ENCODE measurements at regions not wholly inside any gene's neighbourhood (a gene's known extent, or its start where the extent isn't known, plus 50 kb on each side); places are given as distances from the start of the nearest gene placed in this dataset.

- WGBS, 3 donors, result 67 to 76% (median 68%) methylated on average over 2 of the region's 2 CpGs
- DNase-seq, result no peak
- H3K4me1 ChIP-seq, result no peaks in the 10 kb centered on the region
Observed at GRCh38 chr5:99866740-99867139, 668.4 kb upstream of the FAM174A start.

DNA sequence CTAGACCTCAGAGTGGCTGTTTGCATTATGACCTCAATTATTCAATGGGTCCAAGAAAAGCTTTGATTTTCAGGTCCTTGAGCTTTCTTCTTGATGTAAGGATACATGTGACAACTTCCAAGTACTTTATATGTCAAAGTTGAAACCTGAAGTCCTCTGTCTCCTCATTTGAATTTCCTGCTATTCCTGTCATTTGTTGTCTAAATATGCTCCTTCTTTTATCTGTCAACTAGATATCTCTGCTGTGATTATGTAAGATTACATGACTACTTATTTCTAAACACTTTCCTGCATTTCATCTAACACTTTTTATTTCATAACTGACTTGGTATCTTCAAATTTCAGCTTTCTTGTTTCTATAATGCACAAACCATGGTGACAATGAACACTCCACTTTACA lies 670.0 kb upstream of the FAM174A start:
- intact Hi-C loops (cut with DNase I), result no loop called here
- no peak for DNase-seq

More at GRCh38 chr5:99866740-99867139, 668.4 kb upstream of the FAM174A start:
- Histone ChIP-seq H3K4me3 (no peak overlapping the region), H3K27ac (no peak overlapping the region), H3K36me3 (ENCODE audit: insufficient read depth in 1 of 2, low read depth in 1 of 2) (no peaks in the 10 kb centered on the region), H3K9me3 (no peaks in the 10 kb centered on the region), H3K27me3 (ENCODE audit: insufficient read depth in 3 of 3, low read length in 2 of 3) (no peaks in the 10 kb centered on the region)
- no peak for ATAC-seq
- intact Hi-C loops (cut with DNase I), result no loop called here
- TF ChIP-seq, protein P1, sequence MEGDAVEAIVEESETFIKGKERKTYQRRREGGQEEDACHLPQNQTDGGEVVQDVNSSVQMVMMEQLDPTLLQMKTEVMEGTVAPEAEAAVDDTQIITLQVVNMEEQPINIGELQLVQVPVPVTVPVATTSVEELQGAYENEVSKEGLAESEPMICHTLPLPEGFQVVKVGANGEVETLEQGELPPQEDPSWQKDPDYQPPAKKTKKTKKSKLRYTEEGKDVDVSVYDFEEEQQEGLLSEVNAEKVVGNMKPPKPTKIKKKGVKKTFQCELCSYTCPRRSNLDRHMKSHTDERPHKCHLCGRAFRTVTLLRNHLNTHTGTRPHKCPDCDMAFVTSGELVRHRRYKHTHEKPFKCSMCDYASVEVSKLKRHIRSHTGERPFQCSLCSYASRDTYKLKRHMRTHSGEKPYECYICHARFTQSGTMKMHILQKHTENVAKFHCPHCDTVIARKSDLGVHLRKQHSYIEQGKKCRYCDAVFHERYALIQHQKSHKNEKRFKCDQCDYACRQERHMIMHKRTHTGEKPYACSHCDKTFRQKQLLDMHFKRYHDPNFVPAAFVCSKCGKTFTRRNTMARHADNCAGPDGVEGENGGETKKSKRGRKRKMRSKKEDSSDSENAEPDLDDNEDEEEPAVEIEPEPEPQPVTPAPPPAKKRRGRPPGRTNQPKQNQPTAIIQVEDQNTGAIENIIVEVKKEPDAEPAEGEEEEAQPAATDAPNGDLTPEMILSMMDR (IDR thresholded peaks at IDR 0.05), result no peak

DNA sequence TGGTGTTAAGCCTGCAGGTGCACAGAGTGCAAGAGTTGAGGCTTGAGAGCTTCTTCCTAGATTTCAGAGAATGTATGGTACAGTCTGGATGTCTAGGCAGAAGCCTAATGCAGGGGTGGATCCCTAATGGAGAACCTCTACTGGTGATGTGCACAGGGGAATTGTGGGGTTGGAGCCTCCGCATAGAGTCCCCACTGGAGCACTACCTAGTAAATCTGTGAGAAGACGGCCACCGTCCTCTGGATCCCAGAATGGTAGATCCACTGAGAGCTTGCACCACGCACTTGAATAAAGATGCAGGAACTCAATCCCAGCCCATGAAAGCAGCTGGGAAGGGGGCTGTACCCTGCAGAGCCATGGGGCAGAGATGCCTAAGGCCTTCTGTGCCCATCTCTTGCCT lies 699.4 kb upstream of the FAM174A start:
- H3K27me3 ChIP-seq (ENCODE audit: insufficient read depth in 3 of 3, low read length in 2 of 3), result no peaks in the 10 kb centered on the region
- no peaks in the 10 kb centered on the region for H3K36me3 ChIP-seq (ENCODE audit: insufficient read depth in 1 of 2, low read depth in 1 of 2)
- DNase-seq (no peak), ATAC-seq (no peak)
- intact Hi-C loops (cut with DNase I), result no loop called here
- TF ChIP-seq, protein P1 (IDR thresholded peaks at IDR 0.05), result no peak
- H3K4me3 ChIP-seq, result no peak overlapping the region
- H3K27ac ChIP-seq, result no peak overlapping the region
- 95 to 96% (median 96%) methylated on average over 4 of the region's 4 CpGs for WGBS, 3 donors
- no peaks in the 10 kb centered on the region for H3K9me3 ChIP-seq
- H3K4me1 ChIP-seq, result no peaks in the 10 kb centered on the region

More for the DNA sequence above, 670.0 kb upstream of the FAM174A start:
- Histone ChIP-seq H3K4me3 (no peak overlapping the region), H3K4me1 (no peaks in the 10 kb centered on the region), H3K36me3 (ENCODE audit: insufficient read depth in 1 of 2, low read depth in 1 of 2) (no peaks in the 10 kb centered on the region), H3K27me3 (ENCODE audit: insufficient read depth in 3 of 3, low read length in 2 of 3) (no peaks in the 10 kb centered on the region), H3K27ac (no peak overlapping the region), H3K9me3 (no peaks in the 10 kb centered on the region)
- ATAC-seq, result no peak
- TF ChIP-seq, protein P1 (IDR thresholded peaks at IDR 0.05), result no peak

DNA sequence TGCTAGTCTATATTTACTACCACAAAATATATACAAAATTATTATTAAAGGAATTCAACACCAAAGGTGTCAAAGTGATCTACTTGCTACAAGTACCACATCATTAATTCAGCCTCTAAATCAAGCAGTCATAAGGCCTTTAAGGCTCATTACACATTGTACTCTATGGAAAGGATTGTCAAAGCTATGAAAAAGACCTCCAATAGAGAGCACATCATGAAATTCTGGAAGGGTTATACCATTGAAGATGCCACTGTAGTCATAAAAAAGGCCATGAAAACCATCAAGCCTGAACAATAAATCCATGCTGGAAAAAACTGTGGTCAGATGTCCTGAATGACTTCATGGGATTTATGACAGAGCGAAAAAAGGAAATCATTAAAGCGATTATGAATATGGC lies 708.0 kb upstream of the FAM174A start:
- no peak for ATAC-seq

DNA sequence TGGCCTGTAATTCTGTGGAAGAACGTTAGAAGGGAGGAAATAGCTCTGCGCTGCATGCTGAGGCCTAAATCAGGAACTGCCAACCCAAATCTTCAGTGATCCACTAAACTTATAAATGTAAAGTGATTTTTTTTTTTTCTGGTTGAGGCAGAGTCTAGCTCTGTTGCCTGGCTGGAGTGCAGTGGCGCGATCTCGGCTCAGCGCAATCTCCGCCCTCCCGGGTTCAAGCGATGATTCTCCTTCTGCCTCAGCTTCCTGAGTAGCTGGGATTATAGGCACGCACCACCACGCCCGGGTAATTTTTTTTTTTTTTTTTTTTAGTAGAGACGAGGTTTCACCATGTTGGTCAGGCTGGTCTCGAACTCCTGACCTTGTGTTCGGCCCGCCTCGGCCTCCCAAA lies 717.4 kb upstream of the FAM174A start:
- TF ChIP-seq, protein P1 (IDR thresholded peaks at IDR 0.05), result no peak
- intact Hi-C loops (cut with DNase I), result no loop called here
- Histone ChIP-seq H3K27me3 (ENCODE audit: insufficient read depth in 3 of 3, low read length in 2 of 3) (no peaks in the 10 kb centered on the region), H3K9me3 (no peaks in the 10 kb centered on the region), H3K27ac (no peak overlapping the region), H3K4me3 (no peak overlapping the region), H3K36me3 (ENCODE audit: insufficient read depth in 1 of 2, low read depth in 1 of 2) (no peaks in the 10 kb centered on the region), H3K4me1 (no peaks in the 10 kb centered on the region)
- DNase-seq, result peak in 1 of 2 donors; percentile 28
- WGBS, 3 donors, result 92 to 95% (median 92%) methylated on average over 16 to 17 of the region's 17 CpGs
- ATAC-seq, result no peak

More for the DNA sequence above, 708.0 kb upstream of the FAM174A start:
- no peaks in the 10 kb centered on the region for H3K27me3 ChIP-seq (ENCODE audit: insufficient read depth in 3 of 3, low read length in 2 of 3)
- TF ChIP-seq, protein P1 (IDR thresholded peaks at IDR 0.05), result no peak
- intact Hi-C loops (cut with DNase I), result no loop called here
- H3K4me1 ChIP-seq, result no peaks in the 10 kb centered on the region
- H3K9me3 ChIP-seq, result no peaks in the 10 kb centered on the region
- no peaks in the 10 kb centered on the region for H3K36me3 ChIP-seq (ENCODE audit: insufficient read depth in 1 of 2, low read depth in 1 of 2)
- 52 to 71% (median 66%) methylated on average over 2 of the region's 2 CpGs for WGBS, 3 donors
- DNase-seq, result no peak
- H3K4me3 ChIP-seq, result no peak overlapping the region
- no peak overlapping the region for H3K27ac ChIP-seq
